B cell (primary cell): ENCODE measurements at regions not wholly inside any gene's neighbourhood (a gene's known extent, or its start where the extent isn't known, plus 50 kb on each side); places are given as distances from the start of the nearest gene placed in this dataset.

Experiments used
- ATAC-seq: fragments of 200-7000 bp; cut with Tn5 transposase; one replicate; pipeline ENCODE4 v1.10.0; 2021; ENCODE audit warnings: low read depth, mild to moderate bottlenecking, moderate number of reproducible peaks, moderate library complexity
- CTCF ChIA-PET: fragments of 350-600 bp; sonication (Branson Sonifier 250); formaldehyde crosslinking; loops from one replicate; lab custom pipeline; 2021; ENCODE audit warnings: antibody characterized with exemption, inconsistent platforms; lab: Charles Lee
- POLR2A ChIA-PET: fragments of 350-600 bp; sonication (Branson Sonifier 250); formaldehyde crosslinking; loops from one replicate; lab custom pipeline; 2021; ENCODE audit warnings: antibody characterized with exemption; lab: Charles Lee
- DNase-seq: peaks from one replicate; pipeline ENCODE4 v3.0.0; 2013
- H2AFZ ChIP-seq: 2 replicates; pipeline ENCODE4 v1.6.1; 2012; ENCODE audit warnings: mild to moderate bottlenecking, low read depth, low read length; ENCODE audit not compliant: insufficient read depth, poor library complexity, severe bottlenecking
- H3K27ac ChIP-seq, 2 donors: 1 replicate in 1 of 2; 2 replicates in 1 of 2; pipeline ENCODE4 v1.5.1; 2012 to 2013; ENCODE audit warnings: low read length in 2 of 2, mild to moderate bottlenecking in 2 of 2, moderate library complexity in 1 of 2
- H3K27me3 ChIP-seq, 4 experiments: fragments of 200-600 bp in 1 of 4; sonication (generic) in 1 of 4; replicated peaks in 1 of 4; 1 replicate in 2 of 4; 2 replicates in 2 of 4; pipeline versions ENCODE4 v1.6.1 to v1.7.0; 2013 to 2016; ENCODE audit warnings: low read length in 3 of 4, mild to moderate bottlenecking in 2 of 4, mixed read lengths in 1 of 4, moderate library complexity in 1 of 4; ENCODE audit not compliant: insufficient read depth in 4 of 4, control insufficient read depth in 3 of 4; ENCODE audit errors: control extremely low read depth in 1 of 4
- H3K36me3 ChIP-seq, 2 experiments: replicated peaks in 1 of 2; 1 replicate in 1 of 2; 2 replicates in 1 of 2; pipeline versions ENCODE4 v1.6.1 to v1.7.1; 2013; ENCODE audit warnings: low read length in 1 of 2; ENCODE audit not compliant: insufficient read depth in 2 of 2, control insufficient read depth in 1 of 2; ENCODE audit errors: control extremely low read depth in 1 of 2, extremely low read depth in 1 of 2
- H3K4me1 ChIP-seq, 2 donors: fragments of 200-600 bp in 1 of 2; sonication (generic) in 1 of 2; 1 replicate in 1 of 2; 2 replicates in 1 of 2; pipeline versions ENCODE4 v1.5.1 to v1.6.1; 2013 to 2017; ENCODE audit warnings: low read length in 2 of 2; ENCODE audit not compliant: control insufficient read depth in 2 of 2, insufficient read depth in 2 of 2
- H3K4me2 ChIP-seq: replicated peaks from 2 replicates; pipeline ENCODE3; 2012; ENCODE audit warnings: mild to moderate bottlenecking, low read depth, low read length; ENCODE audit not compliant: poor library complexity, severe bottlenecking
- H3K4me3 ChIP-seq, 5 experiments: fragments of 200-600 bp in 1 of 5; sonication (generic) in 1 of 5; 1 replicate in 3 of 5; 2 replicates in 2 of 5; pipeline versions ENCODE4 v1.5.1 to v1.7.0; 2011 to 2016; ENCODE audit warnings: low read length in 4 of 5, mild to moderate bottlenecking in 4 of 5, low read depth in 2 of 5, control low read depth in 1 of 5, moderate library complexity in 1 of 5; ENCODE audit not compliant: insufficient read depth in 1 of 5; ENCODE audit errors: control extremely low read depth in 1 of 5, extremely low read depth in 1 of 5
- H3K79me2 ChIP-seq: fragments of 200-600 bp; sonication (generic); one replicate; pipeline ENCODE4 v1.6.0; 2016; ENCODE audit warnings: low read length; ENCODE audit not compliant: control insufficient read depth, insufficient read depth
- H3K9ac ChIP-seq: fragments of 200-600 bp; sonication (generic); 2 replicates; pipeline ENCODE4 v1.6.1; 2017; ENCODE audit warnings: mild to moderate bottlenecking, low read length, moderate library complexity
- H3K9me3 ChIP-seq, 3 donors: one replicate each; pipeline versions ENCODE4 v1.6.1 to v1.7.1; 2013; ENCODE audit warnings: low read length in 2 of 3; ENCODE audit not compliant: control insufficient read depth in 2 of 3, insufficient read depth in 1 of 3; ENCODE audit errors: control extremely low read depth in 1 of 3
- H4K20me1 ChIP-seq: 2 replicates; pipeline ENCODE4 v1.6.0; 2012; ENCODE audit warnings: mild to moderate bottlenecking, low read length; ENCODE audit not compliant: insufficient read depth, control insufficient read depth, poor library complexity, severe bottlenecking
- H3K27ac Mint-ChIP-seq: one replicate; pipeline ENCODE4 v1.8.0; 2021; ENCODE audit warnings: mixed read lengths
- H3K27me3 Mint-ChIP-seq: one replicate; pipeline ENCODE4 v1.8.0; 2021; ENCODE audit warnings: mixed read lengths
- H3K4me1 Mint-ChIP-seq: one replicate; pipeline ENCODE4 v1.8.0; 2021; ENCODE audit warnings: mixed read lengths
- H3K4me3 Mint-ChIP-seq: one replicate; pipeline ENCODE4 v1.8.0; 2021; ENCODE audit warnings: mixed read lengths
- H3K9me3 Mint-ChIP-seq: one replicate; pipeline ENCODE4 v1.8.0; 2022; ENCODE audit warnings: mixed read lengths; ENCODE audit not compliant: insufficient read depth
- EZH2 ChIP-seq: IDR thresholded peaks from 2 replicates; pipeline ENCODE4 v1.6.1; 2012; ENCODE audit warnings: borderline replicate concordance, low read depth, mild to moderate bottlenecking, moderate library complexity, low read length; ENCODE audit not compliant: insufficient read depth, poor library complexity, severe bottlenecking
- WGBS: methylation state at CpG from one replicate; pipeline ENCODE4 v1.1.5; 2013; ENCODE audit warnings: missing lambda C conversion rate; ENCODE audit not compliant: insufficient coverage; 5-methylcytosine and 5-hydroxymethylcytosine counted together
- intact Hi-C: fragments of 100-400 bp; cut with micrococcal nuclease; formaldehyde crosslinking; loops from one replicate; pipeline ENCODE4 v1.10.0; 2022
- TF ChIP-seq, protein P1 (sequence below): fragments of 200-600 bp; IDR thresholded peaks from one replicate; pipeline ENCODE4 v1.8.0; 2022; ENCODE audit warnings: antibody characterized with exemption, mild to moderate bottlenecking

DNA sequence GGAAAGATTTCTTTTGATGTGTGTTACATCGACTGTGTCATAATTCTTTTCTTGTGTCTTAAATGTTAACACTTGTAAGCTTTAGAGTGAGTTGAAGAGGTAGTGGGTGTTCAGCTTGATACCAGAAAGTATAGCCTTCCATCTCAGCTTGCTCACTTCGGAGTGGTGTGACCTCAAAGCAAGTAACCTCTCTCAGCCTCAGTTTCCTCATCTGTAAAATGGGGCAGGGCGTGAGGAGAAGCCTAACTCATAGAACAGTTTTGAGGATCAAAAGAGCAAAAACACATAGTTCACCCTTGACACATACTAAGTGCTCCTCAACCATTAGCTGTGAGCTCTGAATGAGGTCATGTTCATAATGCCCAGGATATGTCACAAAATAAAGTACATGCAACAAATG lies 434.8 kb upstream of the PROK2 start:
- Mint-ChIP-seq H3K27me3 (peaks cover 6% of the 10 kb centered on the region), H3K9me3 (peaks cover 5% of the 10 kb centered on the region), H3K4me3 (no peak overlapping the region), H3K27ac (no peak overlapping the region), H3K4me1 (no peaks in the 10 kb centered on the region)
- intact Hi-C loops = no loop called here
- Histone ChIP-seq H3K79me2 (no peaks in the 10 kb centered on the region), H2AFZ (no peak overlapping the region), H3K27me3 (no peaks in the 10 kb centered on the region), H3K9me3 (peaks cover 3 to 13% (median 7%) of the 10 kb centered on the region in 3 donors), H3K4me2 (no peak overlapping the region), H3K9ac (no peak overlapping the region), H4K20me1 (no peaks in the 10 kb centered on the region), H3K36me3 (no peaks in the 10 kb centered on the region), H3K4me1 (peaks cover 0 to under 1% of the 10 kb centered on the region in 2 donors), H3K4me3 (no peak overlapping the region), H3K27ac (no peak overlapping the region)
- ATAC-seq = no peak
- 86% methylated on average over 1 of the region's 3 CpGs for WGBS
- CTCF ChIA-PET = no interaction called here
- DNase-seq = no peak
- TF ChIP-seq, protein P1, sequence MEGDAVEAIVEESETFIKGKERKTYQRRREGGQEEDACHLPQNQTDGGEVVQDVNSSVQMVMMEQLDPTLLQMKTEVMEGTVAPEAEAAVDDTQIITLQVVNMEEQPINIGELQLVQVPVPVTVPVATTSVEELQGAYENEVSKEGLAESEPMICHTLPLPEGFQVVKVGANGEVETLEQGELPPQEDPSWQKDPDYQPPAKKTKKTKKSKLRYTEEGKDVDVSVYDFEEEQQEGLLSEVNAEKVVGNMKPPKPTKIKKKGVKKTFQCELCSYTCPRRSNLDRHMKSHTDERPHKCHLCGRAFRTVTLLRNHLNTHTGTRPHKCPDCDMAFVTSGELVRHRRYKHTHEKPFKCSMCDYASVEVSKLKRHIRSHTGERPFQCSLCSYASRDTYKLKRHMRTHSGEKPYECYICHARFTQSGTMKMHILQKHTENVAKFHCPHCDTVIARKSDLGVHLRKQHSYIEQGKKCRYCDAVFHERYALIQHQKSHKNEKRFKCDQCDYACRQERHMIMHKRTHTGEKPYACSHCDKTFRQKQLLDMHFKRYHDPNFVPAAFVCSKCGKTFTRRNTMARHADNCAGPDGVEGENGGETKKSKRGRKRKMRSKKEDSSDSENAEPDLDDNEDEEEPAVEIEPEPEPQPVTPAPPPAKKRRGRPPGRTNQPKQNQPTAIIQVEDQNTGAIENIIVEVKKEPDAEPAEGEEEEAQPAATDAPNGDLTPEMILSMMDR = no peak
- TF ChIP-seq EZH2 = no peak
- POLR2A ChIA-PET = no interaction called here

DNA sequence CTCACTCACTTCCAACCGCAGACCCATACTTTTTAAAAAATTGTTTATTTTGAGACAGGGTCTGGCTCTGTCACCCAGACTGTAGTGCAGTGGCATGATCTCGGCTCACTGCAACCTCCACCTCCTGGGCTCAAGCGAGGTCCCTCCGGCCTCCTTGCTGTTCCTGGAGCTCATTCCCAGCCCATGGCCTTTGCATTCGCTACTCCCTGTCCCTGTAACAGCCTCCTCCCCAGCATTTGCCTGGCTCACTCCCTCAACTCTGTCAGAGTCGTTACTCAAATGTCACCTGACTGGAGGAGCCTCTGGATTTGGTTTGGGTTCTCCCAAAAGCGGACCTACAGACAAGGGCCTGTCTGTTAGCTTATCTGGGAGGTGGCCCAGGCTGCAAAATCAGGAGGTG lies 432.6 kb upstream of the PROK2 start:
- H3K4me2 ChIP-seq = no peak overlapping the region
- CTCF ChIA-PET = no interaction called here
- peaks cover 6% of the 10 kb centered on the region for H3K27me3 Mint-ChIP-seq
- H3K27ac ChIP-seq = no peak overlapping the region
- no peaks in the 10 kb centered on the region for H4K20me1 ChIP-seq
- intact Hi-C loops = no loop called here
- H3K4me3 ChIP-seq = no peak overlapping the region
- no peak overlapping the region for H3K9ac ChIP-seq
- DNase-seq (no peak), ATAC-seq (no peak)
- no peaks in the 10 kb centered on the region for H3K9me3 Mint-ChIP-seq
- POLR2A ChIA-PET = no interaction called here
- H3K79me2 ChIP-seq = no peaks in the 10 kb centered on the region
- peaks cover 0 to 7% of the 10 kb centered on the region in 2 donors for H3K4me1 ChIP-seq
- H3K4me1 Mint-ChIP-seq = no peaks in the 10 kb centered on the region
- no peak overlapping the region for H3K4me3 Mint-ChIP-seq
- no peak overlapping the region for H3K27ac Mint-ChIP-seq
- no peak overlapping the region for H2AFZ ChIP-seq
- no peak for TF ChIP-seq EZH2
- TF ChIP-seq, protein P1 = no peak
- no peaks in the 10 kb centered on the region for H3K27me3 ChIP-seq
- WGBS = 96% methylated on average over 6 of the region's 7 CpGs
- no peaks in the 10 kb centered on the region for H3K36me3 ChIP-seq
- peaks cover 0 to 3% (median 0%) of the 10 kb centered on the region in 3 donors for H3K9me3 ChIP-seq
